ENCODE measurements at regions not wholly inside any gene's neighbourhood (a gene's known extent, or its start where the extent isn't known, plus 50 kb on each side); places are given as distances from the start of the nearest gene placed in this dataset.

- H3K9me3 ChIP-seq (ENCODE audit: low read length) = no peaks in the 10 kb centered on the region
- no peaks in the 10 kb centered on the region for H3K36me3 ChIP-seq (ENCODE audit: insufficient read depth, low read length)
- H3K4me3 ChIP-seq (ENCODE audit: low read depth in 1 of 2, low read length in 2 of 2) = no peak overlapping the region
- H3K27me3 ChIP-seq (ENCODE audit: control insufficient read depth in 1 of 2, insufficient read depth in 2 of 2, low read length in 2 of 2) = no peaks in the 10 kb centered on the region
- H3K4me1 ChIP-seq (ENCODE audit: insufficient read depth, low read length) = no peaks in the 10 kb centered on the region
- H3K27ac ChIP-seq (ENCODE audit: low read depth, low read length) = no peak overlapping the region
- no peak overlapping the region for H3K9ac ChIP-seq (ENCODE audit: low read length)
Observed at GRCh38 chr1:80448081-80448480, 1352.7 kb upstream of the ADGRL2 start.

DNA sequence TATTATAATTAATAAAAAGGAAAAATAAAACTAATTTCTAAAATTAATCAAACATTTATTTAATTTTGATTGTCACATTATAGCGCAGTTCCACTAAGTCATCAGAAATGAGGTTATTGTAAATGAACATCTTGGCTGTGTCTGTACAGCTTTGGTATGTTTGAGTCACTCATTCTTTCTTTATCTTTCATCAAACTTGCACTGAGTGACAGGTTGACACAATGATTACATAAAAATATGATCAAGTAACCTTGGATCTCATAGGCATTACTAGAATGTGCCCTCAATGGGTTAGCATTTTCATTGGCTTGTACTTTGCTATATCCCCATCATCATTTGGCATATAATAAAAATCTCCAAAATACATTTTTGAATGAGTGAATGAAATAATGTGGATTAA is 1353.2 kb upstream of the ADGRL2 start:
- H3K36me3 ChIP-seq (ENCODE audit: insufficient read depth, low read length) = no peaks in the 10 kb centered on the region
- H3K9ac ChIP-seq (ENCODE audit: low read length) = no peak overlapping the region
- H3K4me1 ChIP-seq (ENCODE audit: insufficient read depth, low read length) = no peaks in the 10 kb centered on the region
- H3K4me3 ChIP-seq (ENCODE audit: low read depth in 1 of 2, low read length in 2 of 2) = no peak overlapping the region
- H3K27me3 ChIP-seq (ENCODE audit: control insufficient read depth in 1 of 2, insufficient read depth in 2 of 2, low read length in 2 of 2) = no peaks in the 10 kb centered on the region
- H3K27ac ChIP-seq (ENCODE audit: low read depth, low read length) = no peak overlapping the region
- H3K9me3 ChIP-seq (ENCODE audit: low read length) = no peaks in the 10 kb centered on the region

GRCh38 chr1:80445033-80445432 is 1355.7 kb upstream of the ADGRL2 start:
- Histone ChIP-seq H3K27ac (ENCODE audit: low read depth, low read length) (no peak overlapping the region), H3K27me3 (ENCODE audit: control insufficient read depth in 1 of 2, insufficient read depth in 2 of 2, low read length in 2 of 2) (no peaks in the 10 kb centered on the region), H3K4me1 (ENCODE audit: insufficient read depth, low read length) (no peaks in the 10 kb centered on the region), H3K9ac (ENCODE audit: low read length) (no peak overlapping the region), H3K36me3 (ENCODE audit: insufficient read depth, low read length) (no peaks in the 10 kb centered on the region), H3K4me3 (ENCODE audit: low read depth in 1 of 2, low read length in 2 of 2) (no peak overlapping the region), H3K9me3 (ENCODE audit: low read length) (no peaks in the 10 kb centered on the region)

GRCh38 chr1:80444171-80444570 is 1356.6 kb upstream of the ADGRL2 start:
- Histone ChIP-seq H3K4me3 (ENCODE audit: low read depth in 1 of 2, low read length in 2 of 2) (no peak overlapping the region), H3K36me3 (ENCODE audit: insufficient read depth, low read length) (no peaks in the 10 kb centered on the region), H3K27ac (ENCODE audit: low read depth, low read length) (no peak overlapping the region), H3K9me3 (ENCODE audit: low read length) (no peaks in the 10 kb centered on the region), H3K9ac (ENCODE audit: low read length) (no peak overlapping the region), H3K27me3 (ENCODE audit: control insufficient read depth in 1 of 2, insufficient read depth in 2 of 2, low read length in 2 of 2) (no peaks in the 10 kb centered on the region), H3K4me1 (ENCODE audit: insufficient read depth, low read length) (no peaks in the 10 kb centered on the region)

- H3K4me1 ChIP-seq (ENCODE audit: insufficient read depth, low read length) = no peaks in the 10 kb centered on the region
- H3K27me3 ChIP-seq (ENCODE audit: control insufficient read depth in 1 of 2, insufficient read depth in 2 of 2, low read length in 2 of 2) = no peaks in the 10 kb centered on the region
- H3K36me3 ChIP-seq (ENCODE audit: insufficient read depth, low read length) = no peaks in the 10 kb centered on the region
- no peaks in the 10 kb centered on the region for H3K9me3 ChIP-seq (ENCODE audit: low read length)
- H3K4me3 ChIP-seq (ENCODE audit: low read depth in 1 of 2, low read length in 2 of 2) = no peak overlapping the region
- no peak overlapping the region for H3K27ac ChIP-seq (ENCODE audit: low read depth, low read length)
- no peak overlapping the region for H3K9ac ChIP-seq (ENCODE audit: low read length)
Observed at GRCh38 chr1:80441664-80442063, 1359.1 kb upstream of the ADGRL2 start.

GRCh38 chr1:80436851-80437250 is 1363.9 kb upstream of the ADGRL2 start:
- Histone ChIP-seq H3K4me1 (ENCODE audit: insufficient read depth, low read length) (no peaks in the 10 kb centered on the region), H3K9ac (ENCODE audit: low read length) (no peak overlapping the region), H3K36me3 (ENCODE audit: insufficient read depth, low read length) (no peaks in the 10 kb centered on the region), H3K27me3 (ENCODE audit: control insufficient read depth in 1 of 2, insufficient read depth in 2 of 2, low read length in 2 of 2) (no peaks in the 10 kb centered on the region), H3K9me3 (ENCODE audit: low read length) (no peaks in the 10 kb centered on the region), H3K4me3 (ENCODE audit: low read depth in 1 of 2, low read length in 2 of 2) (no peak overlapping the region), H3K27ac (ENCODE audit: low read depth, low read length) (no peak overlapping the region)

DNA sequence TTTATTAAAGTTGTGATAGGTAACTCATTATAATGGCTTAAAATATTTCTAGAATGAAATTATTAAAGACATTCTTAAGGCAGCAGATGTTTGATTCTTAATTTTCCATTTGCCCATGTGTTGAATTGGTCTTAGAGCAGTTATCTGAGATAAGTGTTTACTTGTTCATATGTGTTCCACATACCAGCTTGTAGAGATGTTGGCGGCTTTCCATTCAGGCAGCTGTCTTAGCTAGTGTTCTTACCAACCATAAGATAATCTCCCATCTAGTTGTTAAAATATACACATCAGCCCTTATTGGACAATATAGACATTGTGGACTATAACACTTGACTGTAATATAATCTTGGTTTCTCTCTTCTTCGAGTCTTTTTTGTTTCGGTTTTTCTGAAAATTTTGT is 1372.9 kb upstream of the ADGRL2 start:
- Histone ChIP-seq H3K27ac (ENCODE audit: low read depth, low read length) (no peak overlapping the region), H3K9ac (ENCODE audit: low read length) (no peak overlapping the region), H3K4me1 (ENCODE audit: insufficient read depth, low read length) (no peaks in the 10 kb centered on the region), H3K36me3 (ENCODE audit: insufficient read depth, low read length) (no peaks in the 10 kb centered on the region), H3K4me3 (ENCODE audit: low read depth in 1 of 2, low read length in 2 of 2) (no peak overlapping the region), H3K27me3 (ENCODE audit: control insufficient read depth in 1 of 2, insufficient read depth in 2 of 2, low read length in 2 of 2) (no peaks in the 10 kb centered on the region), H3K9me3 (ENCODE audit: low read length) (no peaks in the 10 kb centered on the region)

DNA sequence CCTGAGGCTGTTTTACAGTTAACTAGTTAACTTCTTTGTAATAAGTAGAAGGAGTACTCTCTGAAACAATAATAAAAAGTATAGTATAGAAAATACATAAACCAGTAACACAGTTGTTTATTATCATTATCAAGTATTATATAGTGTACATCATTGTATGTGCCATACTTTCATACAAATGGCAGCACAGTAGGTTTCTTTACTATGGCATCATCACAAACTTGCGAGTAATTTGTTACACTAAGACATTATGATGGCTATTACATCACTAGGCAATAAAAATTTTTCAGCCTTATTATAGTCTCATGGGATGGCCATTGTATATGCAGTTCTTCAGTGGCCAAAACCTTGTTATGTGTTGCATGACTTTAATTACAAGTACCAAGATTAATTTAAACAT is 1376.5 kb upstream of the ADGRL2 start:
- H3K27ac ChIP-seq (ENCODE audit: low read depth, low read length) = no peak overlapping the region
- no peaks in the 10 kb centered on the region for H3K36me3 ChIP-seq (ENCODE audit: insufficient read depth, low read length)
- H3K9me3 ChIP-seq (ENCODE audit: low read length) = no peaks in the 10 kb centered on the region
- no peak overlapping the region for H3K4me3 ChIP-seq (ENCODE audit: low read depth in 1 of 2, low read length in 2 of 2)
- H3K4me1 ChIP-seq (ENCODE audit: insufficient read depth, low read length) = no peaks in the 10 kb centered on the region
- H3K27me3 ChIP-seq (ENCODE audit: control insufficient read depth in 1 of 2, insufficient read depth in 2 of 2, low read length in 2 of 2) = no peaks in the 10 kb centered on the region
- H3K9ac ChIP-seq (ENCODE audit: low read length) = no peak overlapping the region

DNA sequence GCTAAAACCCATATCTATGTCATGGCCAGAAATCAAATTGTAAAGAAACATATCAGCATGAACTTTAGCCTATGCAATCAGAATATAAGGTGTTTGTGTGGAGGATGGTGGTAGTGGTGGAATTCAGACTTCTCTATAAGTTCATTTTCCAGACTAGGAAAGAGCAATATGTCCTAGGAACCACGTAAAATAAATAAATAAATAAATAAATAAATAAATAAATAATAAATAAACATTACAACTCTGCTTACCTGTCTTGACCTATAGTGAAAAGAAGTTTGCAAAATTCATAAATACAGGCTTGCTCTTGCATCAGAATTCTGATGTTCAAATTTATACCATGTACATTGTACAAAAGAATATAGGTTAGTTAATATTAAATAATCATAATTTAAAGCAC is 1382.6 kb upstream of the ADGRL2 start:
- Histone ChIP-seq H3K27ac (ENCODE audit: low read depth, low read length) (no peak overlapping the region), H3K4me3 (ENCODE audit: low read depth in 1 of 2, low read length in 2 of 2) (no peak overlapping the region), H3K27me3 (ENCODE audit: control insufficient read depth in 1 of 2, insufficient read depth in 2 of 2, low read length in 2 of 2) (no peaks in the 10 kb centered on the region), H3K9me3 (ENCODE audit: low read length) (no peaks in the 10 kb centered on the region), H3K9ac (ENCODE audit: low read length) (no peak overlapping the region), H3K36me3 (ENCODE audit: insufficient read depth, low read length) (no peaks in the 10 kb centered on the region), H3K4me1 (ENCODE audit: insufficient read depth, low read length) (no peaks in the 10 kb centered on the region)

- Histone ChIP-seq H3K27ac (ENCODE audit: low read depth, low read length) (no peak overlapping the region), H3K4me3 (ENCODE audit: low read depth in 1 of 2, low read length in 2 of 2) (no peak overlapping the region), H3K27me3 (ENCODE audit: control insufficient read depth in 1 of 2, insufficient read depth in 2 of 2, low read length in 2 of 2) (no peaks in the 10 kb centered on the region), H3K9me3 (ENCODE audit: low read length) (no peaks in the 10 kb centered on the region), H3K9ac (ENCODE audit: low read length) (no peak overlapping the region), H3K4me1 (ENCODE audit: insufficient read depth, low read length) (no peaks in the 10 kb centered on the region), H3K36me3 (ENCODE audit: insufficient read depth, low read length) (no peaks in the 10 kb centered on the region)
Observed at GRCh38 chr1:80417671-80418070, 1383.1 kb upstream of the ADGRL2 start.

GRCh38 chr1:80413969-80414368 is 1386.8 kb upstream of the ADGRL2 start:
- H3K4me1 ChIP-seq (ENCODE audit: insufficient read depth, low read length) = no peaks in the 10 kb centered on the region
- H3K27ac ChIP-seq (ENCODE audit: low read depth, low read length) = no peak overlapping the region
- no peaks in the 10 kb centered on the region for H3K27me3 ChIP-seq (ENCODE audit: control insufficient read depth in 1 of 2, insufficient read depth in 2 of 2, low read length in 2 of 2)
- no peak overlapping the region for H3K4me3 ChIP-seq (ENCODE audit: low read depth in 1 of 2, low read length in 2 of 2)
- no peaks in the 10 kb centered on the region for H3K9me3 ChIP-seq (ENCODE audit: low read length)
- no peaks in the 10 kb centered on the region for H3K36me3 ChIP-seq (ENCODE audit: insufficient read depth, low read length)
- no peak overlapping the region for H3K9ac ChIP-seq (ENCODE audit: low read length)

DNA sequence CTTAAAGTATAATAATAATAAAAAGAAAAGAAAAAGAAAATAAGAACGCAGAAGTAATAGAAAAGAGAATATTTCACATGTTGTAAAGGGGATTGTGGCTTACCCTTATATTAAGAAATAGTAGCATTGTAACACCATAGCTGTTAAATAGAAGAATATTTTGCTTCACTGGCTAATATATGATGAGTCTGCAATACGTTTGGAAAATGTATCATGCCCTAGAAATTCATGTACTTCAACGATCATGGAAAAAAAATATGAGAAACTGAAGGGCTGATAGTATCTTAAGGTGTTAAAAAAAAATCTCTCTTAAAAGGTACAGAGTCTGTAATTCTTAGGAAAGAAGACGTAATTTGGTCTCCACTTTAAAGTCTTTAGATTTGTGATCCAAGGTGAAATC is 1390.5 kb upstream of the ADGRL2 start:
- no peaks in the 10 kb centered on the region for H3K9me3 ChIP-seq (ENCODE audit: low read length)
- H3K27me3 ChIP-seq (ENCODE audit: control insufficient read depth in 1 of 2, insufficient read depth in 2 of 2, low read length in 2 of 2) = no peaks in the 10 kb centered on the region
- H3K9ac ChIP-seq (ENCODE audit: low read length) = no peak overlapping the region
- no peaks in the 10 kb centered on the region for H3K4me1 ChIP-seq (ENCODE audit: insufficient read depth, low read length)
- no peak overlapping the region for H3K4me3 ChIP-seq (ENCODE audit: low read depth in 1 of 2, low read length in 2 of 2)
- H3K36me3 ChIP-seq (ENCODE audit: insufficient read depth, low read length) = no peaks in the 10 kb centered on the region
- H3K27ac ChIP-seq (ENCODE audit: low read depth, low read length) = no peak overlapping the region
